Neural cell (in vitro differentiated cells): ENCODE measurements at regions not wholly inside any gene's neighbourhood (a gene's known extent, or its start where the extent isn't known, plus 50 kb on each side); places are given as distances from the start of the nearest gene placed in this dataset.

Experiments
- H2AFZ ChIP-seq: fragments of 200-600, 300-800 bp; sonication (generic), shearing (Covaris generic); 2 replicates; pipeline ENCODE4 v1.6.0; 2014; ENCODE audit warnings: low read depth, mild to moderate bottlenecking, antibody characterized with exemption, low read length, moderate library complexity
- H3F3A ChIP-seq: fragments of 200-600 bp; shearing (Covaris generic); 2 replicates; pipeline ENCODE4 v1.6.1; 2016; ENCODE audit warnings: mild to moderate bottlenecking, moderate library complexity, mixed read lengths, antibody characterized with exemption, low read length; ENCODE audit not compliant: insufficient read depth, poor library complexity, severe bottlenecking
- H3K27ac ChIP-seq: fragments of 200-600, 300-800 bp; sonication (generic), shearing (Covaris generic); 2 replicates; pipeline ENCODE4 v1.5.1; 2014; ENCODE audit warnings: mild to moderate bottlenecking, low read length, moderate library complexity
- H3K27me3 ChIP-seq: fragments of 300-800, 200-600 bp; sonication (generic), shearing (Covaris generic); 2 replicates; pipeline ENCODE4 v1.6.0; 2014; ENCODE audit warnings: mild to moderate bottlenecking, low read depth, low read length, moderate library complexity; ENCODE audit not compliant: insufficient read depth
- H3K36me3 ChIP-seq: fragments of 300-800, 200-600 bp; sonication (generic), shearing (Covaris generic); 2 replicates; pipeline ENCODE4 v1.5.1; 2014; ENCODE audit warnings: mild to moderate bottlenecking, antibody characterized with exemption, low read length, moderate library complexity; ENCODE audit not compliant: insufficient read depth
- H3K4me2 ChIP-seq: fragments of 300-800, 200-600 bp; sonication (generic), shearing (Covaris generic); 2 replicates; pipeline ENCODE4 v1.6.0; 2014; ENCODE audit warnings: mild to moderate bottlenecking, low read length
- H3K4me3 ChIP-seq: fragments of 300-800, 200-600 bp; sonication (generic), shearing (Covaris generic); 2 replicates; pipeline ENCODE4 v1.5.1; 2014; ENCODE audit warnings: mild to moderate bottlenecking, low read length, moderate library complexity
- H3K79me2 ChIP-seq: fragments of 200-600 bp; shearing (Covaris generic); replicated peaks from 2 replicates; pipeline ENCODE4 v1.6.0; 2014; ENCODE audit warnings: mild to moderate bottlenecking, low read length, moderate library complexity; ENCODE audit not compliant: insufficient read depth
- H3K9ac ChIP-seq: fragments of 300-800, 200-600 bp; sonication (generic), shearing (Covaris generic); 2 replicates; pipeline ENCODE4 v1.6.1; 2016; ENCODE audit warnings: mild to moderate bottlenecking, low read length, mixed read lengths
- H3K9me2 ChIP-seq: fragments of 200-600 bp; shearing (Covaris generic); 2 replicates; pipeline ENCODE4 v1.6.1; 2016; ENCODE audit warnings: mild to moderate bottlenecking, low read length, mixed read lengths; ENCODE audit not compliant: insufficient read depth
- H3K9me3 ChIP-seq: fragments of 200-600, 300-800 bp; sonication (generic), shearing (Covaris generic); 2 replicates; pipeline ENCODE4 v1.6.1; 2016; ENCODE audit warnings: mild to moderate bottlenecking, mixed run types, low read length, moderate library complexity, mixed read lengths
- H4K20me1 ChIP-seq: fragments of 200-600 bp; shearing (Covaris generic); 2 replicates; pipeline ENCODE4 v1.6.1; 2016; ENCODE audit warnings: mild to moderate bottlenecking, mixed run types; ENCODE audit not compliant: insufficient read depth
- CTCF ChIP-seq: fragments of 450-650 bp; IDR thresholded peaks from 2 replicates; pipeline ENCODE4 v1.5.1; 2014; ENCODE audit warnings: antibody characterized with exemption, mild to moderate bottlenecking, moderate library complexity; ENCODE audit not compliant: poor library complexity, severe bottlenecking
- EP300 ChIP-seq: fragments of 450-650 bp; conservative IDR thresholded peaks from 2 replicates; pipeline ENCODE4 v1.6.1; 2014; ENCODE audit warnings: antibody characterized with exemption, mild to moderate bottlenecking, moderate library complexity; ENCODE audit not compliant: poor library complexity, severe bottlenecking
- EZH2 ChIP-seq: fragments of 200-600, 300-800 bp; shearing (Covaris generic), sonication (generic); IDR thresholded peaks from 2 replicates; pipeline ENCODE4 v1.6.1; 2014; ENCODE audit warnings: antibody characterized with exemption, low read length, borderline replicate concordance, mild to moderate bottlenecking; ENCODE audit not compliant: insufficient read depth, poor library complexity, severe bottlenecking
- MXI1 ChIP-seq: fragments of 450-650 bp; conservative IDR thresholded peaks from 2 replicates; pipeline ENCODE4 v1.6.1; 2014; ENCODE audit warnings: antibody characterized with exemption, mild to moderate bottlenecking; ENCODE audit not compliant: poor library complexity, severe bottlenecking
- POLR2AphosphoS5 ChIP-seq: IDR thresholded peaks from 2 replicates; pipeline ENCODE4 v1.6.1; 2012
- RAD21 ChIP-seq: fragments of 450-650 bp; conservative IDR thresholded peaks from 2 replicates; pipeline ENCODE4 v1.6.1; 2014; ENCODE audit warnings: antibody characterized with exemption, mild to moderate bottlenecking, moderate library complexity
- REST ChIP-seq: IDR thresholded peaks from 2 replicates; pipeline ENCODE4 v1.6.1; 2012; ENCODE audit warnings: borderline replicate concordance
- SMC3 ChIP-seq: fragments of 450-650 bp; conservative IDR thresholded peaks from 2 replicates; pipeline ENCODE4 v1.6.1; 2014; ENCODE audit warnings: antibody characterized with exemption, mild to moderate bottlenecking, moderate library complexity; ENCODE audit not compliant: poor library complexity
- TAF1 ChIP-seq: IDR thresholded peaks from 2 replicates; pipeline ENCODE4 v1.6.1; 2012; ENCODE audit warnings: low read depth

DNA sequence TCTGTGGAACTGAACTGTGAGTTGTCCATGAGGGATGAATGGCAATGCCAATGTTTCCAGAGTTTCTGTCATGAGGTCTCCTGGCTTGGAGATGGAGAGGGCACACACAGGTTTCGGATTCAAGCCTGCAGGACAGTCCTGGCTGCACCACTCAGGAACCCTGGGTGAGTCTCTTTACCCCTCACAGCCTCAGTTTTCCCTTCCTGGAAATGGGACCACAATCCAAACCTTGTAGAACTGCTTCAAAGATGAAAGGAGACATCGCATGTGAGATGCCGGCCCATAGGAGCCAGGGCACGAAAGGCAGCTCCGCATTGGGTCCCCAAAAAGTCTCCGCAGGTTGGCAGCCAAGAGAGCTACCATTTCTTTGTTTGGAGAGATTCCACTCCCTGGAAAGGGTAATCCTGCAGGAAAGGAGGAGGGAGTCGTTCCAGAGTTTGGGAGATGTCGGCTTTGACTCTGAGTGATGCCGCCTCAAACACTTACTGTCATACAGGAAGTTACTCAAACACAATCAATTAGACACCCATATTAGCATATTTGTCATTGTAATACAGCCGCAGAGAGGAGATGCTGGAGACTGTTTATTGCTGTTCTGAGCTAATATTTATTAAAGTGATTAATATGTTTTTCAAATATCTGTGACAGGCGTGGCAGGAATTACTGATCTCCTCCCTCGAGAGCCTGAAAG, 318.3 kb downstream of the MN1 start:
- Histone ChIP-seq H3K4me3 (no peak overlapping the region), H3K9ac (no peak overlapping the region), H3K36me3 (no peaks in the 10 kb centered on the region), H4K20me1 (no peaks in the 10 kb centered on the region), H3K79me2 (no peaks in the 10 kb centered on the region), H2AFZ (no peak overlapping the region), H3K9me2 (no peaks in the 10 kb centered on the region), H3K27ac (no peak overlapping the region), H3F3A (no peaks in the 10 kb centered on the region), H3K27me3 (no peaks in the 10 kb centered on the region), H3K9me3 (no peaks in the 10 kb centered on the region), H3K4me2 (no peak overlapping the region)
- TF ChIP-seq MXI1 (no peak), RAD21 (no peak), EP300 (no peak), POLR2AphosphoS5 (no peak), TAF1 (no peak), SMC3 (no peak), REST (no peak), CTCF (no peak), EZH2 (no peak)

DNA sequence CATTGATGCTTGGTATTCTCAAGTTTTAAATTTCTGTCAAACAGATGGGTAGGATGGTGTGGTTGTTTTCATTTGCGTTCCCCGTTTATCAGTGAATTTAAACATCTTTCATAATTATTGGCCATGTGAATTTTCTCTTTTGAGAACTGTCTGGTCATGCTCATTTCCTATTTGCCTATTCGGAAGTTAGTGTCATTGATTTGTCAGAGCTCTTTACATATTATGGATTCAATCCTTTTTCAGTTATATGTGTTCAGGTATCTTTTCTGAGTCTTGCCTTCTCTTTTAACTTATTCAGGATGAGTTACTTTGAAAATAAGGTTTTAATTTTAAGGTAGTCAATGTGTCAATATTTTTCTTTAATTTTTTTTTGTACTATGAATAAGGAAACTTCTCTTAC, 315.7 kb downstream of the MN1 start:
- Histone ChIP-seq H3K9me3 (no peaks in the 10 kb centered on the region), H3K4me3 (no peak overlapping the region), H3K36me3 (no peaks in the 10 kb centered on the region), H3K79me2 (no peaks in the 10 kb centered on the region), H2AFZ (no peak overlapping the region), H3K9me2 (no peaks in the 10 kb centered on the region), H3K27me3 (no peaks in the 10 kb centered on the region), H3F3A (no peaks in the 10 kb centered on the region), H3K4me2 (no peak overlapping the region), H3K9ac (no peak overlapping the region), H4K20me1 (no peaks in the 10 kb centered on the region), H3K27ac (no peak overlapping the region)
- TF ChIP-seq POLR2AphosphoS5, result no peak
- no peak for TF ChIP-seq CTCF
- TF ChIP-seq SMC3, result no peak
